ENCODE measurements at regions not wholly inside any gene's neighbourhood (a gene's known extent, or its start where the extent isn't known, plus 50 kb on each side); places are given as distances from the start of the nearest gene placed in this dataset.
"Not testable (repeated sequence)": the region's sequence is repeated elsewhere in the genome, so short reads cannot be mapped to it uniquely, and the experiment has no call there.

DNA sequence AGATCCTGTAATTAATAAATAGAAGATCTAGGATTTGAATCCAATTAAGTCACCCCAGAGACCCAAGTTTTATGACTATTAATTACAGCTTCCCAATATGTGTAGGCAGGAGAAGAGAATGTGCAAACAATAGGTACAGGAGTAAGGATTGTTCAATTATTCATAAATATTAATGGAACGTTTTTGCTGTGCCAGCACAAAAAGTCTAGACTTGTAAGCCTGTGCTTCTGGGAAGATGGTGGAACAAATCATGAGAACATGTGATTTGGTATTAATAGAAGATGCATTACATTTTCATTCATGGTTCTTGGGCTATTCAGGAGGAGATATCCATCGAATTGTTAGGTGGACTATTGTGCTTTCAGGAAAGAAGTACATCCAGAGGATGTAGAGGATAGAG, 1240.9 kb downstream of the STIM2 start:
- TF ChIP-seq, protein P1, sequence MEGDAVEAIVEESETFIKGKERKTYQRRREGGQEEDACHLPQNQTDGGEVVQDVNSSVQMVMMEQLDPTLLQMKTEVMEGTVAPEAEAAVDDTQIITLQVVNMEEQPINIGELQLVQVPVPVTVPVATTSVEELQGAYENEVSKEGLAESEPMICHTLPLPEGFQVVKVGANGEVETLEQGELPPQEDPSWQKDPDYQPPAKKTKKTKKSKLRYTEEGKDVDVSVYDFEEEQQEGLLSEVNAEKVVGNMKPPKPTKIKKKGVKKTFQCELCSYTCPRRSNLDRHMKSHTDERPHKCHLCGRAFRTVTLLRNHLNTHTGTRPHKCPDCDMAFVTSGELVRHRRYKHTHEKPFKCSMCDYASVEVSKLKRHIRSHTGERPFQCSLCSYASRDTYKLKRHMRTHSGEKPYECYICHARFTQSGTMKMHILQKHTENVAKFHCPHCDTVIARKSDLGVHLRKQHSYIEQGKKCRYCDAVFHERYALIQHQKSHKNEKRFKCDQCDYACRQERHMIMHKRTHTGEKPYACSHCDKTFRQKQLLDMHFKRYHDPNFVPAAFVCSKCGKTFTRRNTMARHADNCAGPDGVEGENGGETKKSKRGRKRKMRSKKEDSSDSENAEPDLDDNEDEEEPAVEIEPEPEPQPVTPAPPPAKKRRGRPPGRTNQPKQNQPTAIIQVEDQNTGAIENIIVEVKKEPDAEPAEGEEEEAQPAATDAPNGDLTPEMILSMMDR (IDR thresholded peaks at IDR 0.05; ENCODE audit: low read depth, low read length), result no peak
- no peak overlapping the region for H3K4me3 ChIP-seq (replicated peaks in 1 of 2; ENCODE audit: low read depth in 2 of 2, low read length in 2 of 2)
- no peak for DNase-seq (ENCODE audit: low read depth in 2 of 2)

GRCh38 chr4:28105271-28105859, 1244.7 kb downstream of the STIM2 start:
- H3K4me3 ChIP-seq (replicated peaks in 1 of 2; ENCODE audit: low read depth in 2 of 2, low read length in 2 of 2), result no peak overlapping the region
- TF ChIP-seq, protein P1 (IDR thresholded peaks at IDR 0.05; ENCODE audit: low read depth, low read length), result no peak
- DNase-seq (ENCODE audit: low read depth in 2 of 2), result no peak

DNA sequence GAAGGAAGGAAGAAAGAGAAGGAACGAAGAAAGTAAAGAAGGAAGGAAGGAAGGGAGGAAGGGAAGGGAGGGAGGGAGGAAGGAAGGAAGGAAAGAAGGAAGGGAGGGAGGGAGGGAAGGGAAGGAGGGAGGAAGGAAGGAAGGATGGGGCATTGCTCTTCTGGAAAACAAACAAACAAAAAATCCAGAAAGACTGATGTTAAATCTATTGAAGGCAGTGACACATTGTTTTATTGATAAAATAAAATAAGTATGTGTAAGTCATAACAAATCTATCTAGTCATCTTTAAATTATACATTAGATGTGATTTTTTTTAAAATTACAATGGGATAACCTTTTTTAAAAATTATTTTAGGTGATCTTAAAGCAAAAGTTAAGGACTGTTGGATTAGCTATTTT, 1245.5 kb downstream of the STIM2 start:
- DNase-seq (ENCODE audit: low read depth in 2 of 2), result no peak
- H3K4me3 ChIP-seq (replicated peaks in 1 of 2; ENCODE audit: low read depth in 2 of 2, low read length in 2 of 2), result no peak overlapping the region
- TF ChIP-seq, protein P1 (IDR thresholded peaks at IDR 0.05; ENCODE audit: low read depth, low read length), result no peak

GRCh38 chr4:28109801-28110200, 1249.2 kb downstream of the STIM2 start:
- TF ChIP-seq, protein P1 (IDR thresholded peaks at IDR 0.05; ENCODE audit: low read depth, low read length), result no peak
- no peak overlapping the region for H3K4me3 ChIP-seq (replicated peaks in 1 of 2; ENCODE audit: low read depth in 2 of 2, low read length in 2 of 2)
- DNase-seq (ENCODE audit: low read depth in 2 of 2), result no peak

DNA sequence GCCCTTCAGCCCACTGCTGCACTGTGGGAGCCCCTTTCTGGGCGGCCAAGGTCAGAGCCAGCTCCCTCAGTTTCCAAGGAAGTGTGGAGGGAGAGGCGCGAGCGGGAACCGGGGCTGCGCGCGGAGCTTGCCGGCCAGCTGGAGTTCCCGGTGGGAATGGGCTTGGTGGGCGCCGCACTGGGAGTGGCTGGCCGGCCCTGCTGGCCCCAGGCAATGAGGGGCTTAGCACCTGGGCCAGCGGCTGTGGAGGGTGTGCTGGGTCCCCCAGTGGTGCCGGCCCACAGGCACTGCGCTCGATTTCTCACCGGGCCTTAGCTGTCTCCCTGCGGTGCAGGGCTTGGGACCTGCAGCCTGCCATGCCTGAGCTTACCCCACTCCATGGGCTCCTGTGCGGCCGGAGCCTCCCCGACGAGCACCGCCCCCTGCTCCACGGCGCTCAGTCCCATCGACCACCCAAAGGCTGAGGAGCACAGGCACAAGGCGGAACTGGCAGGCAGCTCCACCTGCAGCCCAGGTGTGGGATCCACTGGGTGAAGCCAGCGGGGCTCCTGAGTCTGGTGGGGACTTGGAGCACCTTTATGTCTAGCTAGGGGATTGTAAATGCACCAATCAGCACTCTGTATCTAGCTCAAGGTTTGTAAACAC, 1252.2 kb downstream of the STIM2 start:
- not testable (repeated sequence) for DNase-seq (ENCODE audit: low read depth in 2 of 2); H3K4me3 ChIP-seq (replicated peaks in 1 of 2; ENCODE audit: low read depth in 2 of 2, low read length in 2 of 2)

GRCh38 chr4:28113586-28113985, 1252.9 kb downstream of the STIM2 start:
- DNase-seq (ENCODE audit: low read depth in 2 of 2), result not testable (repeated sequence)

GRCh38 chr4:28116526-28117083, 1256.0 kb downstream of the STIM2 start:
- H3K4me3 ChIP-seq (replicated peaks in 1 of 2; ENCODE audit: low read depth in 2 of 2, low read length in 2 of 2); DNase-seq (ENCODE audit: low read depth in 2 of 2): not testable (repeated sequence)

More at GRCh38 chr4:28113586-28113985, 1252.9 kb downstream of the STIM2 start:
- H3K4me3 ChIP-seq (replicated peaks in 1 of 2; ENCODE audit: low read depth in 2 of 2, low read length in 2 of 2), result not testable (repeated sequence)

DNA sequence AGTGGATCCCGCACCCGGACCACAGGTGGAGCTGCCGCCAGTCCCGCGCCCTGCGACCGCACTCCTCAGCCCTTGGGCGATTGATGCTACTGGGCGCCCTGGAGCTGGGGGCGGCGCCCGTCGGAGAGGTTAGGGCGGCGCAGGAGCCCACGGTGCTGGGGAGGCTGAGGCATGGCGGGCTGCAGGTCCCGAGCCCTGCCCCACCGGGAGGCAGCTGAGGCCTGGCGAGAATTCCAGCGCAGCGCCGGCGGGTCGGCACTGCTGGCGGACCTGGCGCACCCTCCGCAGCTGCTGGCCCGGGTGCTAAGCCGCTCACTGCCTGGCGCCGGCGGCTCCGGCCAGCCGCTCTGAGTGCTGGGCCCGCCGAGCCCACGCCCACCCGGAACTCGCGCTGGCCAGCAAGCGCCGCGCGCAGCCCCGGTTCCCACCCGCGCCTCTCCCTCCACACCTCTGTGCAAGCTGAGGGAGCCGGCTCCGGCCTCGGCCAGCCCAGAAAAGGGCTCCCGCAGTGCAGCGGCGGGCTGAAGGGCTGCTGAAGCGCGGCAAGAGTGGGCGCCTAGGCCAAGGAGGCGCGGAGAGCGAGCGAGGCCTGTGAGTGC, 1256.5 kb downstream of the STIM2 start:
- TF ChIP-seq, protein P1 (IDR thresholded peaks at IDR 0.05; ENCODE audit: low read depth, low read length), result no peak
- H3K4me3 ChIP-seq (replicated peaks in 1 of 2; ENCODE audit: low read depth in 2 of 2, low read length in 2 of 2), result no peak overlapping the region
- no peak for DNase-seq (ENCODE audit: low read depth in 2 of 2)

Measured in cardiac fibroblast (primary cell).